Fibroblast of lung (primary cell): ENCODE measurements at regions not wholly inside any gene's neighbourhood (a gene's known extent, or its start where the extent isn't known, plus 50 kb on each side); places are given as distances from the start of the nearest gene placed in this dataset.
"Not testable (repeated sequence)": the region's sequence is repeated elsewhere in the genome, so short reads cannot be mapped to it uniquely, and the experiment has no call there.

Experiments used
- DNase-seq, 2 donors: peaks; one replicate each; pipeline versions ENCODE4 v3.0.0 to v3.0.0-alpha.2; 2010; ENCODE audit warnings: low read depth in 2 of 2
- H2AFZ ChIP-seq: 2 replicates; pipeline ENCODE4 v1.5.1; 2012; ENCODE audit warnings: low read length, control low read depth, inconsistent platforms
- H3K27ac ChIP-seq: 2 replicates; pipeline ENCODE4 v1.5.1; 2011; ENCODE audit warnings: low read length, control low read depth; ENCODE audit not compliant: insufficient read depth
- H3K27me3 ChIP-seq: 2 replicates; pipeline ENCODE4 v1.5.1; 2011; ENCODE audit warnings: mild to moderate bottlenecking, low read length; ENCODE audit not compliant: control insufficient read depth, insufficient read depth
- H3K36me3 ChIP-seq: 2 replicates; pipeline ENCODE4 v1.5.1; 2011; ENCODE audit warnings: low read length; ENCODE audit not compliant: control insufficient read depth, insufficient read depth
- H3K4me1 ChIP-seq: 2 replicates; pipeline ENCODE4 v1.5.1; 2011; ENCODE audit warnings: low read length; ENCODE audit not compliant: control insufficient read depth, insufficient read depth; ENCODE audit errors: extremely low read depth
- H3K4me2 ChIP-seq: 2 replicates; pipeline ENCODE4 v1.5.1; 2011; ENCODE audit warnings: low read length, control low read depth; ENCODE audit not compliant: insufficient read depth; ENCODE audit errors: extremely low read depth
- H3K4me3 ChIP-seq, 4 experiments: fragments of 200-600 bp in 1 of 4; sonication (generic) in 1 of 4; replicated peaks in 1 of 4; 2 replicates each; pipeline ENCODE4 v1.5.1; 2011 to 2016; ENCODE audit warnings: low read length in 4 of 4, low read depth in 3 of 4, mild to moderate bottlenecking in 3 of 4, control low read depth in 2 of 4, inconsistent platforms in 1 of 4, mixed read lengths in 1 of 4; ENCODE audit not compliant: insufficient read depth in 1 of 4; ENCODE audit errors: control extremely low read depth in 1 of 4
- H3K79me2 ChIP-seq: 2 replicates; pipeline ENCODE4 v1.5.1; 2012; ENCODE audit warnings: mild to moderate bottlenecking, low read length, inconsistent platforms; ENCODE audit not compliant: control insufficient read depth, insufficient read depth
- H3K9ac ChIP-seq: 2 replicates; pipeline ENCODE4 v1.5.1; 2011; ENCODE audit warnings: mild to moderate bottlenecking, low read length, control low read depth; ENCODE audit not compliant: insufficient read depth
- H3K9me3 ChIP-seq: 2 replicates; pipeline ENCODE4 v1.5.1; 2012; ENCODE audit warnings: low read depth, low read length; ENCODE audit not compliant: control insufficient read depth, insufficient read depth
- H4K20me1 ChIP-seq: 2 replicates; pipeline ENCODE4 v1.5.1; 2011; ENCODE audit warnings: low read length; ENCODE audit not compliant: control insufficient read depth, insufficient read depth; ENCODE audit errors: extremely low read depth
- EZH2 ChIP-seq: IDR thresholded peaks from 2 replicates; pipeline ENCODE4 v1.5.1; 2012; ENCODE audit warnings: low read length, control low read depth, mild to moderate bottlenecking; ENCODE audit errors: missing control alignments
- TF ChIP-seq, protein P1 (sequence below), 2 donors: IDR thresholded peaks in 1 of 2; conservative IDR thresholded peaks in 1 of 2; 1 replicate in 1 of 2; 2 replicates in 1 of 2; pipeline ENCODE4 v1.5.1; 2011 to 2012; ENCODE audit warnings: low read length in 2 of 2, control low read depth in 1 of 2, inconsistent platforms in 1 of 2, low read depth in 1 of 2, mild to moderate bottlenecking in 1 of 2

DNA sequence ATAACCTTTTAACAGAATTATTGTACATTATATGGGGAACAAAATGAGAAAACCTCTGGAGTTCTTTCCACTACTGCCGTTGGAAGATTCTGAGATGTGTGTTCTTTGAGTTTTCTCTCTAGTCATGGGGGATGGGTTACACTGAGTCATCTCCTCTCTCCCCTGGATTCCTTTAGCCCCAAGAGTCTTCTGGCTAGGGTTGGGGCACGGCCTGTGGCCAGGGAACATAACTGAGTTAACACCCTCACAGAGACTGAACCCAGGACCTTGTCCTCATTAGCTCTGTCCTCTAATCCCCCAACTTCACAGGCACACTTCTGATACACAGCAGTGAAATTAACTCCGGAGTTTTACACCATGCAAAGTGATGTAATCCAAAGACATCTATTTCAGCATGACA, 142.3 kb upstream of the F9 start:
- no peak overlapping the region for H3K9ac ChIP-seq
- no peak for TF ChIP-seq EZH2
- TF ChIP-seq, protein P1, sequence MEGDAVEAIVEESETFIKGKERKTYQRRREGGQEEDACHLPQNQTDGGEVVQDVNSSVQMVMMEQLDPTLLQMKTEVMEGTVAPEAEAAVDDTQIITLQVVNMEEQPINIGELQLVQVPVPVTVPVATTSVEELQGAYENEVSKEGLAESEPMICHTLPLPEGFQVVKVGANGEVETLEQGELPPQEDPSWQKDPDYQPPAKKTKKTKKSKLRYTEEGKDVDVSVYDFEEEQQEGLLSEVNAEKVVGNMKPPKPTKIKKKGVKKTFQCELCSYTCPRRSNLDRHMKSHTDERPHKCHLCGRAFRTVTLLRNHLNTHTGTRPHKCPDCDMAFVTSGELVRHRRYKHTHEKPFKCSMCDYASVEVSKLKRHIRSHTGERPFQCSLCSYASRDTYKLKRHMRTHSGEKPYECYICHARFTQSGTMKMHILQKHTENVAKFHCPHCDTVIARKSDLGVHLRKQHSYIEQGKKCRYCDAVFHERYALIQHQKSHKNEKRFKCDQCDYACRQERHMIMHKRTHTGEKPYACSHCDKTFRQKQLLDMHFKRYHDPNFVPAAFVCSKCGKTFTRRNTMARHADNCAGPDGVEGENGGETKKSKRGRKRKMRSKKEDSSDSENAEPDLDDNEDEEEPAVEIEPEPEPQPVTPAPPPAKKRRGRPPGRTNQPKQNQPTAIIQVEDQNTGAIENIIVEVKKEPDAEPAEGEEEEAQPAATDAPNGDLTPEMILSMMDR (conservative IDR thresholded peaks at IDR 0.05 in 1 of 2, IDR thresholded peaks at IDR 0.05 in 1 of 2; ENCODE audit: low read depth in 1 of 2, low read length in 2 of 2) = no peak
- no peak overlapping the region for H3K4me3 ChIP-seq
- H3K79me2 ChIP-seq = no peaks in the 10 kb centered on the region
- H4K20me1 ChIP-seq = no peaks in the 10 kb centered on the region
- H3K36me3 ChIP-seq = no peaks in the 10 kb centered on the region
- no peaks in the 10 kb centered on the region for H3K9me3 ChIP-seq
- no peaks in the 10 kb centered on the region for H3K4me1 ChIP-seq
- H3K4me2 ChIP-seq = no peak overlapping the region
- DNase-seq = peak in 1 of 2 donors; percentile 2
- no peak overlapping the region for H2AFZ ChIP-seq
- no peaks in the 10 kb centered on the region for H3K27me3 ChIP-seq
- H3K27ac ChIP-seq = no peak overlapping the region

DNA sequence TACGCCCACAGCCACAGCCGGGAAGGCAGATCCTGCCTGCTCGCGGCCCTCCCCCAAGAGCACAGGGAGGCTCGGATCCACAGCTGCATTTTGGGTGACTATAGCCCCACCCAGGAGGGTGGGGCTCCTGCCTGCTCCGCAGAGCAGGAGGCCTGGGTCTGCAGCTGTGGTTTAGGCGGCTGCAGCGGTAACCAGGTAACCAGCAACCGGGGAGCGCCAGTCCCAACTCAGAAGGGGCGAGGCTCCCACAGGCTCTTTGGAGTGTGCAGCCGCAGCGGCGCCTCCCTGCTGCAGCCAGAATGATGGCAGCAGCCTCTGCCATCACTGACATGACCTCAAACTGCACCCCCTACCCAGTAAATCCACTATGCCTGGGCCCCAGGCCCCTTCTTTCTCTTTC, 148.0 kb upstream of the F9 start:
- Histone ChIP-seq H3K79me2 (no peaks in the 10 kb centered on the region), H3K9me3 (no peaks in the 10 kb centered on the region), H3K4me2 (no peak overlapping the region), H3K27ac (no peak overlapping the region), H3K27me3 (no peaks in the 10 kb centered on the region), H3K9ac (no peak overlapping the region), H2AFZ (no peak overlapping the region), H3K36me3 (no peaks in the 10 kb centered on the region), H4K20me1 (no peaks in the 10 kb centered on the region), H3K4me1 (no peaks in the 10 kb centered on the region), H3K4me3 (no peak overlapping the region)
- no peak for DNase-seq
- TF ChIP-seq, protein P1 (conservative IDR thresholded peaks at IDR 0.05 in 1 of 2, IDR thresholded peaks at IDR 0.05 in 1 of 2; ENCODE audit: low read depth in 1 of 2, low read length in 2 of 2) = no peak
- TF ChIP-seq EZH2 = no peak

DNA sequence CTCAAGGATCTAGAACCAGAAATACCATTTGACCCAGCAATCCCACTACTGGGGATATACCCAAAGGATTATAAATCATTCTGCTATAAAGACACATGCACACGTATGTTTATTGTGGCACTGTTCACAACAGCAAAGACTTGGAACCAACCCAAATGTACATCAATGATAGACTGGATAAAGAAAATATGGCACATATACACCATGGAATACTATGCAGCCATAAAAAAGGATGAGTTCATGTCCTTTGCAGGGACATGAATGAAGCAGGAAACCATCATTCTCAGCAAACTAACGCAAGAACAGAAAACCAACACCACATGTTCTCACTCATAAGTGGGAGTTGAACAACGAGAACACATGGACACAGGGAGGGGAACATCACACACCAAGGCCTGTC, 154.0 kb upstream of the F9 start:
- not testable (repeated sequence) for H2AFZ ChIP-seq, H3K9me3 ChIP-seq, DNase-seq, H3K27me3 ChIP-seq, H3K4me3 ChIP-seq, H3K27ac ChIP-seq, H3K4me2 ChIP-seq, H3K79me2 ChIP-seq, H3K36me3 ChIP-seq, H3K9ac ChIP-seq, H3K4me1 ChIP-seq, H4K20me1 ChIP-seq

DNA sequence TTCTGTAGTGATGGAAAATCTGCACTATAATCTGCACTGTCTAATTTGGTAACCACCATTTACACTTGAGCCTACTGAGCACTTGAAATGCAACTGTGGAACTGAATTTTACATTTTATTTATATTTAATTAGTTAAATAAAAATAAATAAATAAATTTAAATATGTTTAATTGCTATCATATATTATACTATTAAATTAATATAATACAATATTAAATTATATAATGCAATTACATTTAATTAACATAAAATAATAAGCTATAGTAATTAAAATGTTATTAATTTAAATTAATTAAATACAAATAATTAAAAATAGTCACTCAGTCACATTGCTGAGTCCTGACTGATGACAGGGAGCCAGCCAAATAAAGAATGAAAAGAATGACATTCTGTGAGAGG, 170.2 kb upstream of the F9 start:
- no peak overlapping the region for H2AFZ ChIP-seq
- H3K27ac ChIP-seq = no peak overlapping the region
- no peaks in the 10 kb centered on the region for H4K20me1 ChIP-seq
- H3K9ac ChIP-seq = no peak overlapping the region
- TF ChIP-seq, protein P1 (conservative IDR thresholded peaks at IDR 0.05 in 1 of 2, IDR thresholded peaks at IDR 0.05 in 1 of 2; ENCODE audit: low read depth in 1 of 2, low read length in 2 of 2) = no peak
- no peak for TF ChIP-seq EZH2
- no peaks in the 10 kb centered on the region for H3K36me3 ChIP-seq
- H3K79me2 ChIP-seq = no peaks in the 10 kb centered on the region
- H3K9me3 ChIP-seq = no peaks in the 10 kb centered on the region
- no peaks in the 10 kb centered on the region for H3K27me3 ChIP-seq
- DNase-seq = no peak
- H3K4me2 ChIP-seq = no peak overlapping the region
- H3K4me1 ChIP-seq = no peaks in the 10 kb centered on the region
- no peak overlapping the region for H3K4me3 ChIP-seq

DNA sequence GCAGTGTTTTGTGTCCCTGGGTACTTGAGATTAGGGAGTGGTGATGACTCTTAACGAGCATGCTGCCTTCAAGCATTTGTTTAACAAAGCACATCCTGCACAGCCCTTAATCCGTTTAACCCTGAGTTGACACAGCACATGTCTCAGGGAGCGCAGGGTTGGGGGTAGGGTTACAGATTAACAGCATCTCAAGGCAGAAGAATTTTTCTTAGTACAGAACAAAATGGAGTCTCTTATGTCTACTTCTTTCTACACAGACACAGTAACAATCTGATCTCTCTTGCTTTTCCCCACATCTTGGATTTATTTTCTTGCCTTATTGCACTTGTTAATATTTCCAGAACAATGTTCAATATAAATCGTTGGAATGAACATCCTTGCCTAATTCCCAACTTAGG, 187.9 kb upstream of the F9 start:
- H3K79me2 ChIP-seq, H3K36me3 ChIP-seq, H3K27me3 ChIP-seq, H4K20me1 ChIP-seq, H3K9ac ChIP-seq, H3K4me1 ChIP-seq, H2AFZ ChIP-seq, H3K4me2 ChIP-seq, H3K27ac ChIP-seq, H3K9me3 ChIP-seq, H3K4me3 ChIP-seq, DNase-seq: not testable (repeated sequence)
